B cell (primary cell): ENCODE measurements at regions not wholly inside any gene's neighbourhood (a gene's known extent, or its start where the extent isn't known, plus 50 kb on each side); places are given as distances from the start of the nearest gene placed in this dataset.

ENCODE experiments used
- ATAC-seq: fragments of 200-7000 bp; cut with Tn5 transposase; one replicate; pipeline ENCODE4 v1.10.0; 2021; ENCODE audit warnings: low read depth, mild to moderate bottlenecking, moderate number of reproducible peaks, moderate library complexity
- CTCF ChIA-PET: fragments of 350-600 bp; sonication (Branson Sonifier 250); formaldehyde crosslinking; loops from one replicate; lab custom pipeline; 2021; ENCODE audit warnings: antibody characterized with exemption, inconsistent platforms; lab: Charles Lee
- POLR2A ChIA-PET: fragments of 350-600 bp; sonication (Branson Sonifier 250); formaldehyde crosslinking; loops from one replicate; lab custom pipeline; 2021; ENCODE audit warnings: antibody characterized with exemption; lab: Charles Lee
- DNase-seq: peaks from one replicate; pipeline ENCODE4 v3.0.0; 2013
- H2AFZ ChIP-seq: 2 replicates; pipeline ENCODE4 v1.6.1; 2012; ENCODE audit warnings: mild to moderate bottlenecking, low read depth, low read length; ENCODE audit not compliant: insufficient read depth, poor library complexity, severe bottlenecking
- H3K27ac ChIP-seq, 2 donors: 1 replicate in 1 of 2; 2 replicates in 1 of 2; pipeline ENCODE4 v1.5.1; 2012 to 2013; ENCODE audit warnings: low read length in 2 of 2, mild to moderate bottlenecking in 2 of 2, moderate library complexity in 1 of 2
- H3K27me3 ChIP-seq, 4 experiments: fragments of 200-600 bp in 1 of 4; sonication (generic) in 1 of 4; replicated peaks in 1 of 4; 1 replicate in 2 of 4; 2 replicates in 2 of 4; pipeline versions ENCODE4 v1.6.1 to v1.7.0; 2013 to 2016; ENCODE audit warnings: low read length in 3 of 4, mild to moderate bottlenecking in 2 of 4, mixed read lengths in 1 of 4, moderate library complexity in 1 of 4; ENCODE audit not compliant: insufficient read depth in 4 of 4, control insufficient read depth in 3 of 4; ENCODE audit errors: control extremely low read depth in 1 of 4
- H3K36me3 ChIP-seq, 2 experiments: replicated peaks in 1 of 2; 1 replicate in 1 of 2; 2 replicates in 1 of 2; pipeline versions ENCODE4 v1.6.1 to v1.7.1; 2013; ENCODE audit warnings: low read length in 1 of 2; ENCODE audit not compliant: insufficient read depth in 2 of 2, control insufficient read depth in 1 of 2; ENCODE audit errors: control extremely low read depth in 1 of 2, extremely low read depth in 1 of 2
- H3K4me1 ChIP-seq, 2 donors: fragments of 200-600 bp in 1 of 2; sonication (generic) in 1 of 2; 1 replicate in 1 of 2; 2 replicates in 1 of 2; pipeline versions ENCODE4 v1.5.1 to v1.6.1; 2013 to 2017; ENCODE audit warnings: low read length in 2 of 2; ENCODE audit not compliant: control insufficient read depth in 2 of 2, insufficient read depth in 2 of 2
- H3K4me2 ChIP-seq: replicated peaks from 2 replicates; pipeline ENCODE3; 2012; ENCODE audit warnings: mild to moderate bottlenecking, low read depth, low read length; ENCODE audit not compliant: poor library complexity, severe bottlenecking
- H3K4me3 ChIP-seq, 5 experiments: fragments of 200-600 bp in 1 of 5; sonication (generic) in 1 of 5; 1 replicate in 3 of 5; 2 replicates in 2 of 5; pipeline versions ENCODE4 v1.5.1 to v1.7.0; 2011 to 2016; ENCODE audit warnings: low read length in 4 of 5, mild to moderate bottlenecking in 4 of 5, low read depth in 2 of 5, control low read depth in 1 of 5, moderate library complexity in 1 of 5; ENCODE audit not compliant: insufficient read depth in 1 of 5; ENCODE audit errors: control extremely low read depth in 1 of 5, extremely low read depth in 1 of 5
- H3K79me2 ChIP-seq: fragments of 200-600 bp; sonication (generic); one replicate; pipeline ENCODE4 v1.6.0; 2016; ENCODE audit warnings: low read length; ENCODE audit not compliant: control insufficient read depth, insufficient read depth
- H3K9ac ChIP-seq: fragments of 200-600 bp; sonication (generic); 2 replicates; pipeline ENCODE4 v1.6.1; 2017; ENCODE audit warnings: mild to moderate bottlenecking, low read length, moderate library complexity
- H3K9me3 ChIP-seq, 3 donors: one replicate each; pipeline versions ENCODE4 v1.6.1 to v1.7.1; 2013; ENCODE audit warnings: low read length in 2 of 3; ENCODE audit not compliant: control insufficient read depth in 2 of 3, insufficient read depth in 1 of 3; ENCODE audit errors: control extremely low read depth in 1 of 3
- H4K20me1 ChIP-seq: 2 replicates; pipeline ENCODE4 v1.6.0; 2012; ENCODE audit warnings: mild to moderate bottlenecking, low read length; ENCODE audit not compliant: insufficient read depth, control insufficient read depth, poor library complexity, severe bottlenecking
- H3K27ac Mint-ChIP-seq: one replicate; pipeline ENCODE4 v1.8.0; 2021; ENCODE audit warnings: mixed read lengths
- H3K27me3 Mint-ChIP-seq: one replicate; pipeline ENCODE4 v1.8.0; 2021; ENCODE audit warnings: mixed read lengths
- H3K4me1 Mint-ChIP-seq: one replicate; pipeline ENCODE4 v1.8.0; 2021; ENCODE audit warnings: mixed read lengths
- H3K4me3 Mint-ChIP-seq: one replicate; pipeline ENCODE4 v1.8.0; 2021; ENCODE audit warnings: mixed read lengths
- H3K9me3 Mint-ChIP-seq: one replicate; pipeline ENCODE4 v1.8.0; 2022; ENCODE audit warnings: mixed read lengths; ENCODE audit not compliant: insufficient read depth
- EZH2 ChIP-seq: IDR thresholded peaks from 2 replicates; pipeline ENCODE4 v1.6.1; 2012; ENCODE audit warnings: borderline replicate concordance, low read depth, mild to moderate bottlenecking, moderate library complexity, low read length; ENCODE audit not compliant: insufficient read depth, poor library complexity, severe bottlenecking
- WGBS: methylation state at CpG from one replicate; pipeline ENCODE4 v1.1.5; 2013; ENCODE audit warnings: missing lambda C conversion rate; ENCODE audit not compliant: insufficient coverage; 5-methylcytosine and 5-hydroxymethylcytosine counted together
- intact Hi-C: fragments of 100-400 bp; cut with micrococcal nuclease; formaldehyde crosslinking; loops from one replicate; pipeline ENCODE4 v1.10.0; 2022
- TF ChIP-seq, protein P1 (sequence below): fragments of 200-600 bp; IDR thresholded peaks from one replicate; pipeline ENCODE4 v1.8.0; 2022; ENCODE audit warnings: antibody characterized with exemption, mild to moderate bottlenecking

- no peaks in the 10 kb centered on the region for H3K9me3 ChIP-seq
- no peak for ATAC-seq
- intact Hi-C loops = no loop called here
- Mint-ChIP-seq H3K27ac (no peak overlapping the region), H3K4me1 (peaks cover 4% of the 10 kb centered on the region), H3K4me3 (no peak overlapping the region), H3K27me3 (no peaks in the 10 kb centered on the region), H3K9me3 (peaks cover 3% of the 10 kb centered on the region)
- POLR2A ChIA-PET = no interaction called here
- no peaks in the 10 kb centered on the region for H3K27me3 ChIP-seq
- H3K79me2 ChIP-seq = no peaks in the 10 kb centered on the region
- no peak overlapping the region for H3K4me2 ChIP-seq
- no peak overlapping the region for H3K9ac ChIP-seq
- H3K4me3 ChIP-seq = no peak overlapping the region
- DNase-seq = no peak
- TF ChIP-seq, protein P1, sequence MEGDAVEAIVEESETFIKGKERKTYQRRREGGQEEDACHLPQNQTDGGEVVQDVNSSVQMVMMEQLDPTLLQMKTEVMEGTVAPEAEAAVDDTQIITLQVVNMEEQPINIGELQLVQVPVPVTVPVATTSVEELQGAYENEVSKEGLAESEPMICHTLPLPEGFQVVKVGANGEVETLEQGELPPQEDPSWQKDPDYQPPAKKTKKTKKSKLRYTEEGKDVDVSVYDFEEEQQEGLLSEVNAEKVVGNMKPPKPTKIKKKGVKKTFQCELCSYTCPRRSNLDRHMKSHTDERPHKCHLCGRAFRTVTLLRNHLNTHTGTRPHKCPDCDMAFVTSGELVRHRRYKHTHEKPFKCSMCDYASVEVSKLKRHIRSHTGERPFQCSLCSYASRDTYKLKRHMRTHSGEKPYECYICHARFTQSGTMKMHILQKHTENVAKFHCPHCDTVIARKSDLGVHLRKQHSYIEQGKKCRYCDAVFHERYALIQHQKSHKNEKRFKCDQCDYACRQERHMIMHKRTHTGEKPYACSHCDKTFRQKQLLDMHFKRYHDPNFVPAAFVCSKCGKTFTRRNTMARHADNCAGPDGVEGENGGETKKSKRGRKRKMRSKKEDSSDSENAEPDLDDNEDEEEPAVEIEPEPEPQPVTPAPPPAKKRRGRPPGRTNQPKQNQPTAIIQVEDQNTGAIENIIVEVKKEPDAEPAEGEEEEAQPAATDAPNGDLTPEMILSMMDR = no peak
- TF ChIP-seq EZH2 = no peak
- H2AFZ ChIP-seq = no peak overlapping the region
- no CpG with 5 or more reads among the region's 3 CpGs for WGBS
- CTCF ChIA-PET = no interaction called here
- H3K27ac ChIP-seq = no peak overlapping the region
- no peaks in the 10 kb centered on the region for H3K36me3 ChIP-seq
- no peaks in the 10 kb centered on the region for H3K4me1 ChIP-seq
- H4K20me1 ChIP-seq = no peaks in the 10 kb centered on the region
Measured at GRCh38 chr14:39682582-39682981, 250.3 kb upstream of the FBXO33 start.

DNA sequence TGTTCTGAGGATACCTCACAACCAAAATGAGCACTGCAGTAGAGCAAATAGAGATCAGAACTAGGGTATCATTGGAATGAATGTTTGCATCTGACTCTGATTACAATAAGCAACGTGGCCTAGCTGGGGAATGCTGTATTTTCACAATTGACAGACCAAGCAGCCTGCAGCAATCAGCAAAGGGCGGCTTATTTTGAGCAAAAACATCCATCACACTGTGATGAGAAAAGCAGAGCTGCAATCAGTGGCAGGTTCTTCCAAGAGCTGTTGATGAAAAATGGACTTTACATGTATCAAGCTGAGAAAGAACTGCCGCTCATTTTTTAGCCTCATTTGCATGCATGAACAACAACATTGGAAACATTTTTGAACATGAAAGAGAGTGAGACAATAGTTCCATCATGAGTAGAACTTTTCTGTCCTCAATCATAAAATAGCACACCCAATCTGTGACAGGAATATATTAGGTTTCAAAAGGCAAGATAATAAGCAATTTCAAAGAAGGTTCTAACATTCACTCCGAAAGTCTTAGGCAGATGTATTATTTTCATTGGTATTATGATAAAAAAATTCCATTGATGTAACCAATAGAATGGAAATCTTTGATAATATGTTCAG is 249.7 kb upstream of the FBXO33 start:
- Histone ChIP-seq H3K36me3 (no peaks in the 10 kb centered on the region), H4K20me1 (no peaks in the 10 kb centered on the region), H2AFZ (no peak overlapping the region), H3K27me3 (no peaks in the 10 kb centered on the region), H3K27ac (no peak overlapping the region), H3K4me1 (no peaks in the 10 kb centered on the region), H3K79me2 (no peaks in the 10 kb centered on the region), H3K9me3 (no peaks in the 10 kb centered on the region), H3K4me2 (no peak overlapping the region), H3K4me3 (no peak overlapping the region), H3K9ac (no peak overlapping the region)
- DNase-seq = no peak
- intact Hi-C loops = no loop called here
- ATAC-seq = no peak
- H3K9me3 Mint-ChIP-seq = peaks cover 3% of the 10 kb centered on the region
- no peak overlapping the region for H3K4me3 Mint-ChIP-seq
- 43% methylated on average over 1 of the region's 4 CpGs for WGBS
- H3K4me1 Mint-ChIP-seq = peaks cover 4% of the 10 kb centered on the region
- H3K27me3 Mint-ChIP-seq = no peaks in the 10 kb centered on the region
- no peak overlapping the region for H3K27ac Mint-ChIP-seq
- ChIA-PET POLR2A (no interaction called here), CTCF (no interaction called here)
- TF ChIP-seq, protein P1 = no peak
- no peak for TF ChIP-seq EZH2
